ENCODE measurements at regions not wholly inside any gene's neighbourhood (a gene's known extent, or its start where the extent isn't known, plus 50 kb on each side); places are given as distances from the start of the nearest gene placed in this dataset.
A peak's percentile ranks its signal among the peaks of the same experiment; 100 is the strongest.
"Not testable (repeated sequence)": the region's sequence is repeated elsewhere in the genome, so short reads cannot be mapped to it uniquely, and the experiment has no call there.

GRCh38 chr5:164433106-164433870 is 927.9 kb downstream of the MAT2B start:
- no peak for DNase-seq

- no peak for DNase-seq
These were observed 930.2 kb downstream of the MAT2B start for GRCh38 chr5:164435576-164435975.

- DNase-seq: no peak
These were observed 934.4 kb downstream of the MAT2B start for GRCh38 chr5:164439799-164440198.

GRCh38 chr5:164449460-164449859 is 944.0 kb downstream of the MAT2B start:
- no peak for DNase-seq

- DNase-seq: no peak
These were observed 960.6 kb downstream of the MAT2B start for GRCh38 chr5:164466033-164466432.

- DNase-seq: no peak
These were observed 964.9 kb downstream of the MAT2B start for GRCh38 chr5:164470312-164470711.

GRCh38 chr5:164472165-164472564 is 966.7 kb downstream of the MAT2B start:
- no peak for DNase-seq

- no peak for DNase-seq
These were observed 970.0 kb downstream of the MAT2B start for GRCh38 chr5:164475339-164475977.

- DNase-seq: no peak
These were observed 975.9 kb downstream of the MAT2B start for GRCh38 chr5:164481270-164481669.

- no peak for DNase-seq
These were observed 976.9 kb downstream of the MAT2B start for GRCh38 chr5:164482351-164482750.

GRCh38 chr5:164484948-164485347 is 979.5 kb downstream of the MAT2B start:
- DNase-seq: no peak

- no peak for DNase-seq
These were observed 982.5 kb downstream of the MAT2B start for GRCh38 chr5:164487939-164488338.

- DNase-seq: no peak
These were observed 992.1 kb downstream of the MAT2B start for GRCh38 chr5:164497311-164498064.

GRCh38 chr5:164498438-164498837 is 993.0 kb downstream of the MAT2B start:
- peak; percentile 22 for DNase-seq

- no peak for DNase-seq
These were observed 995.4 kb downstream of the MAT2B start for GRCh38 chr5:164500856-164501255.

GRCh38 chr5:164501344-164501743 is 995.9 kb downstream of the MAT2B start:
- no peak for DNase-seq

- DNase-seq: peak; percentile 72
These were observed 998.8 kb downstream of the MAT2B start for GRCh38 chr5:164504141-164504772.

GRCh38 chr5:164505791-164506190 is 1000.4 kb downstream of the MAT2B start:
- no peak for DNase-seq

GRCh38 chr5:164518067-164518740 is 1012.8 kb downstream of the MAT2B start:
- no peak for DNase-seq

GRCh38 chr5:164518741-164519080 is 1013.3 kb downstream of the MAT2B start:
- no peak for DNase-seq

- DNase-seq: no peak
These were observed 1026.9 kb downstream of the MAT2B start for GRCh38 chr5:164532235-164532900.

- DNase-seq: not testable (repeated sequence)
These were observed 1028.0 kb downstream of the MAT2B start for GRCh38 chr5:164533426-164533825.

Measured in midbrain (tissue), 1 donor.